NCI-H82 (cell line): ENCODE measurements at regions not wholly inside any gene's neighbourhood (a gene's known extent, or its start where the extent isn't known, plus 50 kb on each side); places are given as distances from the start of the nearest gene placed in this dataset.
"Not testable (repeated sequence)": the region's sequence is repeated elsewhere in the genome, so short reads cannot be mapped to it uniquely, and the experiment has no call there.

ENCODE experiments used
- DNase-seq: peaks from one replicate; lab custom pipeline; 2025; lab: John Stamatoyannopoulos, UW

DNA sequence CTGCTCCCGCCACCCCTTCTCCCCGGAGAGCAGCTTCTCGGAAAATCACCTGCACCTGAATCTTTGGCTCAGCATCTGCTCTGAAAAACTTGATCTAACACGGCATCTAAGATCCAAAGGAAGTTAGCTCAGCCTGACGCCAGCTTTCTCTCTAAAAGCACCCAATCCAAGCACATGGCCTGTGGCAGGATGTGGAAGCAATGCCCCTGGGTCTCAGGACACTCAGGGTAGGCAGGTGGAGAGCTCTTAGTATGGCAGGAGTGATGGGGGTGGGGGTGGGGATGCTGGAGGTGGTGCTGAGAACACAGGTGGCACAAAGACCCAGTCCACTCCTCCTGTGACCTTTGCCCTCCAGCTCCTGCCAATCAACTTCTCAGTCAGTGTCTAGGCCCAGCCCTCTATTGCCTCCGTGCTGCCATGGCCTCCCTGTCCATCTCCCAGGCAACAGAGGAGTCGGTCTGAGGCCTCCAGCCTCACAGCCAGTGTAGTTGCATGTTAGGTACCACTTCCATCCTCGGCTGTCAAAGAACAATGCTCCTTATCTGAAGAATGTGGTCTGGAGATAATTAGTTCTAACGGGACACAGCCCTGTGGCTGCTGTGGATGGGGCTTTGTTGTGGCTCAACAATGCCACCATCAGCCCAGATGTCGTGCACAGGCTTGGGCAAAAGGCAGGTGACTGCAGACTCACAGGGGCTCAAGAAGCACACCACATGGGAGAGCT is 180.0 kb upstream of the C14orf180 start:
- no peak for DNase-seq

DNA sequence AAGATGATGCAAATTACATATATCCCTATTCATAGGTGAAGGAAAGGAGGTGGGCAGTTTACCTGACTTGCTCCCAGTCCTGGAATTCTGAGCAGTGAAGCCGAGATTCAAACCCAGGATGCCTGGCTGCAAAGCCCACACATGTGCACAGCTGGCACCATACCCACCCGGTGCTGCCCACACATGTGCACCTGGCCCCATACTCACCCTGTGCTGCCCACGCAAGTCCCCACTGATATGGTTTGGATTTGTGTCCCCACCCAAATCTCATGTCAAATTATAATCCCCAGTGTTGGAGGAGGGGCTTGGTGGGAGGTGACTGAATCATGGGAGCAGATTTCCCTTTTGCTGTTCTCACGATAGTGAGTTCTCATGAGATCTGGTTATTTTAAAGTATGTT is 179.2 kb upstream of the C14orf180 start:
- DNase-seq: no peak

DNA sequence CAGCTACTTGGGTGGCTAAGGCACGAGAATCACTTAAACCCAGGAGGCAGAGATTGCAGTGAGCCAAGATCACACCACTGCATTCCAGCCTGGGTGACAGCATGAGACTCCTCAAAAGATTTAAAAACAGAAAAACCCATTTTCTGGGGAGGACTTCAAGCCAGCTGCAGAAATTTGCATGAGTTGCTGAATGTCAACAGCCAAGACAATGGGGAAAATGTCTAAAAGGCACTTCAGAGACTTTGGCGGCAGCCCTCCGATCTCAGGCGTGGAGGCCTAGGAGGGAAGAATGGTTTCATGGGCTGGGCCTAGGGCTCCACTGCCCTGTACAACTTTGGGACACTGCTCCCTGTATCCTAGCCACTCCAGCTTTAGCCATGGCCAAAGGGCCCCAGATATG is 177.8 kb upstream of the C14orf180 start:
- DNase-seq: no peak

DNA sequence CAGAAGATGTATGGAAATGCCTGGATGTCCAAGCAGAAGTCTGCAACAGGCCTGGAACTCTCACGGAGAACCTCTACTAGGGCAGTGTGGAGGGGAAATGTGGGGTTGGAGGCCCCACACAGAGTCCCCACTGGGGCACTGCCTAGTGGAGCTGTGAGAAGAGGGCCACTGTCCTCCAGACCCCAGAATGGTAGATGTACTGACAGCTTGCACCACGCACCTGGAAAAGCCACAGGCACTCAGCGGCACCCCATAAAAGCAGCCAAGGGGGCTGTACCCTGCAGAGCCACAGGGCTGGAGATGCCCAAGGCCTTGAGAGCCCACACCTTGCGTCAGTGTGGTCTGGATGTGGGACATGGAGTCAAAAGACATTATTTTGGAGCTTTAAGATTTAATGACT is 177.3 kb upstream of the C14orf180 start:
- DNase-seq: not testable (repeated sequence)

DNA sequence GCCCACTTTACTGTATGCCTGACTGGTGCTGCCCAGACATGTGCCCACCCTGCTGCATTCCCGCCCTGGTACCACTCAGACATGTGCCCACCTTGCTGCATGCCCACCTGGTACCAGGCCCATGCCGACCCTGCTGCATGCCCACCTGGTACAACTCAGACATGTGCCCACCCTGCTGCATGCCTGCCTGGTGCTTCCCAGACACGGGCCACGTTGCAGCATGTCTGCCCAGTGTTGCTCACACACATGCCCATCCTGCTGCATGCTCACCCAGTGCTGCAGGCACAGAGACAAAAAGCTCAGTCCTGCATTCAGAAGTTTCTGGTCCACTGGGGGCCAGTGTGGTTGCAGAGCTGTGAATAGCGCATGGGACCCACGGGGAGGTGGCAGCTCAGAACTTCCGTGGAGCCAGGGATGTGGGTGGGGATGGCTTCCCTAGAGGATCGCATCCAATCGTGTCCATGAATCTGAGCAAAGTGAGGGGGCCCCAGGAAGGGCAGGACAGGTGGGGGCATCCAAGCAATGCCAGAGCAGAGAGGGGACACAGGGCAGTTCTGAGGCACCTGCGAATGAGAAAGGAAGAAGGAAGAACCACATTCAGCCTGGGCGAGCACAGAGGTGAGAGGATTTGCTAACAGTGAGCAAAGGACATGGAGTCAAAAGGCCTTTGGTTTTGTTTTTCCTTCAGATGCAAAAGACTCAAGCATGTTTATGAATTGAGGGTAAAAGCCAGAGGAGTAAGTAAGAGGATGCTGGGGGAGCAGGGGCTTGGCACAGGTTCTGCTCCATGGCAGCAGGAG is 175.9 kb upstream of the C14orf180 start:
- no peak for DNase-seq

DNA sequence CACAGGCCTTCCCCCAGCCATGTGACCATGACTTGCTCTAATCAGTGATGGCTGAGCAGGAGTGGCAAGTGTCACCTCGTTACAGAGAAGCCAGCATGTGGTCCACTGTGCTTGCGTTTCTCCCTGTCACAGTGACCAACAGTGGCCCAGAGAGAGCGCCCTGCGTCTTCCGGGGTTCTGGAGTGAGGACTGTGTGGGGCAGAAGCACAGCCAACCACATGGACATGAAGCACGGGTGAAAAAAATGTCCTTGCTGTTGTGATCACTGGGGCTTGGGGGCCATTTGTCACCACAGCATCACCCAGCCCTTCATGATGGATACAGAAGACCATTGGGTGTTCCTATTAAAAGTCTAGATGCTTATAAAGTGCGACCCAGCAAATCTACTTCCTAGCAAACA is 174.6 kb upstream of the C14orf180 start:
- no peak for DNase-seq

DNA sequence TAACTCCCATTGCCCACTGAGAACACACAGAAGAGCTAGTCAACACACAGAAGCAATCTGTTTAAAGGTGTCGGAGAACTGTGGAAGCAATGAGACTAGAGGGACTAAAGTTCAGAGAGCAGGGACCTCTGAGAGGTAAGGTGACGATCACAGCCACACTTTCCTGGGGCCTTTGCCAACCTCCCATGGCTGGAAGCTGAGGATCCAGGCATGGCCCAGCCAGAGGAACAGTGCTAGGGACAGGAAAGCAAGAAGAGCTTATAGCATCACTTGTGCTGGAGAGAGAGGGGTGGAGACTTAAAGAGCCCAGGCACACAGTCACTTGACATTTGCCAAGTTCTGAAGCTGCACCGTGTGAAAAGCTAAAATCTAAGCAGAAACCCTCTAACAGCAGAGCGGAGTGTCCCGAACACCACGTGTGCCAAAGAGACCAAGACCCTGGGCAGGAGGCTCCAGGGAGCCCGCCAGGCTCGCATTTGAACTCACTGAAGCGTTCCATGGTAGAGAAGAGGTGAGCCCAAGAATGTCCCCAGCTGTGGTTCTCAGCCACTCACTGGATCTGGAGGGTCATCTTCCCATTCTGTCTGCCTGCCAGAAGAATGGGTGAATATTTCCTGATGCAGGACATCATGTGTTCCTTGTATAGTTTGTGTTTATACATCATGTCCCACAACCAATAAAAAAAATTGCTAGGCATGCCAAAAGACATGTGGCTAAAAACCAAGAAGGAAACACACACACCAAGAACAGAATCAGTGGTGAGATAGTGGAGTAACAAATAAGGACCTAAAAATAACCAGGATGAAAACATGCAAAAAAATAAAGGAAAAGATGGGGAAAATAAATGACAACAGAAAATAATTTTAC is 174.0 kb upstream of the C14orf180 start:
- no peak for DNase-seq

DNA sequence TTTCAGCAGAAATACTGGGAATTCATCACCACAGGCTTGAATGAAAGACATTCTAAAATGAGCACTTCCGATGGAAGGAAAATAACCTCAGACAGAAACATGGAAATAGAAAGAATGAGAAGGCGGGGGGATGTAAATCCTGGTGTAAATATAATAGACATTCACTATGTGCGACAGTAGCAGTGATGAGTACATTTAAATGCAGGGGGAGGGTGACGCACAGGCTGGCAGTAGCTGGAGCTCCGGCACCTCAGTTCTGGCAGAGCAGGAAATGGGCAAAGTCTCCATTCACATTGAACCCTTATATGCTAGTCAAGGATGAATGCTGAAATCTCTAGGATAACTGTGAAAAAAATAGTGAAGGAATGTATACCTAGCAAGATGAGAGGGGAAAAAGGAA is 172.7 kb upstream of the C14orf180 start:
- no peak for DNase-seq

DNA sequence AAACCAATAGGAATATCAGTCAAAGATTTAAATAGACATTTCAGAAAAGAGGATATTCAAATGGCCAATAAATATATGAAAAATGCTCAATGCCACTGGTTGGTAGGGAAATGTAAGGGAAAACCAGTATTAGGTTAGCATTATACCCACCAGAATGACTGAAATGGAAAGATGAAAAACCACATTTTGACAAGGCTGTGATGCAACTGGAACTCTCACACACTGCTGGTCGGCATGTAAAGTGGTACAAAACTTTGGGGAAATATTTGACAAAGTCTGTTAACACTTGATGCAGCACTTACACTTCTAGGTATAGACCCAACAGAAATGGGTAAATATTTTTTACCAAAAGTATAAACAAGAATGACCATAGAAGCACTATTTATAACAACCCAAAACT is 163.2 kb upstream of the C14orf180 start:
- no peak for DNase-seq

DNA sequence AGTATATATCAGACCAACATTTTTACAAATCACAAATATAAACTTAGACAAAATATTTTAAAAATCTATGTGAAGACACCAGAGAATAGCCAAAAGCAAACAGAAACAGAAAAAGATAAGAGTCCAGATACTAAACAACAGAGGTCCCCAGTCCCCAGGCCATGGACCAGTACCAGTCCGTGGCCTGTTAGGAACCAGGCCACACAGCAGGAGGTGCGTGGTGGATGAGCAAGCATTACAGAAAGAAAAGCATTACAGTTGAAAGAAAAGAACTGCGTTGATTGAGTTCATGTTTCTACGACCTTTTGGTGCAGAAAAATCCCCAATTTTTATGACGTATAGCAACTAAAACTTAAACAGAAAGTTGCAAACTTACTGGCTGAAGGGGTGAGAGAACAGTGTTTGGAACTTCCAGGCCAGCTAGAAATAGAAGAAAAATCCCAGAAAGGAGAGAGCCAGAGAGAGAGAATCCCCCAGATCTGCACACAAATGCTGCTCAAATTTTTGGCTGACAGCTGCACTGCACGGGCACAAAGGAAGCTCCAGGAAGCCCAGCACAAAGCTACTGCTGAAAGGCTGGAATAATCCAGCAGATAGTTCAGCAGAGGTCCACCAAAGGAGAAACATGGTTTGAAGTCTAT is 159.6 kb upstream of the C14orf180 start:
- no peak for DNase-seq

DNA sequence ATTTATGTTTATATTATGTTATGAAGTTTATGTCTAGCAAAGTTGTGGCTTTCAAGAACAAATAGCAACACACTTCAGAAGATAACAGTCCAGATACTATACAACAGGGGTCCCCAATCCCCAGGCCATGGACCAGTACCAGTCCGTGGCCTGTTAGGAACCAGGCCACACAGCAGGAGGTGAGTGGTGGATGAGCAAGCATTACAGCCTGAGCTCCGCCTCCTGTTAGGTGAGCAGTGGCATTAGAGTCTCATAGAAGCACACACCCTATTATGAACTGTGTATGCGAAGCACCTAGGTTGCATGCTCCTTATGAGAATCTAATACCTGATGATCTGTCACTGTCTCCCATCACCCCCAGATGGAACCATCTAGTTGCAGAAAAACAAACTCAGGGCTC is 159.0 kb upstream of the C14orf180 start:
- not testable (repeated sequence) for DNase-seq

DNA sequence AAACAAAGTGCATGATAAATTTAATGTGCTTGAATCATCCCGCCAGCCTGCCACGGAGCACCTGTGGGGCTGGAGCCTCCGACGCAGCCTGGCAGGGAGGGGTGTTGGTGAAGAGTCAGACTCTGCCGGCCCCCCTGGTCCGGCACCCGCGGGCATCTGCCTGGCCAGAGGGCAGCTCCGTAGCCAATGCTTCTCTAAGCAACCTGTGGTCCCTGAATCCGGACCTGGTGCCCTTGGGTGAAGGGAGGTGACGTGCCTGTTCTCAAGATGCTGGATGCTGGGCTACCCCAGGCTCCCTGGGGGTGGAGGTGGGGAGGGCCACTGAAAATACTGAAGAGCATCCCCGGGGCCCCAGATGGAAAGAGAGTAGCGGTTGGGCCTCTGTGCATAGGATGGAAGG is 158.6 kb upstream of the C14orf180 start:
- no peak for DNase-seq

DNA sequence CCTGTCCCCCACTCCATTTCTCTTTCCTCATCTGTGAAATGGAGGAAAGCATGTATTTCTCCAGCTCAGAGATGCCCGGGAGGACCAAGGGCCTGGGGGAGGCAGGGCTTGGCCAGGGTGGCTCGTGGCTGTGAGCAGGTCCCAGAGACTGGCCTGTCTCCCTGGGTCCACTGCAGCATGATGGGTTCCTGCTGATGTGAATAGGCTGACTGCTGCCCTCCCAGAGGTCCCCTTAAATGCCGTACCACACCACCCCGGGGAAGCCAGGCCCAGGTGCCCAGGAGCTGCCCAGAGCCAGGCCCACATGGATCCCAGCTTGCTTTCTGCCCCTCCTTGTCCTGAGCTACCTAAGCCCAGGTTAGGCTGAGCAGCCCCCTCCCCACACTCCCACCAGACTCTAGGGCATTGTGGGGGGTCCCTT is 158.2 kb upstream of the C14orf180 start:
- DNase-seq: no peak

DNA sequence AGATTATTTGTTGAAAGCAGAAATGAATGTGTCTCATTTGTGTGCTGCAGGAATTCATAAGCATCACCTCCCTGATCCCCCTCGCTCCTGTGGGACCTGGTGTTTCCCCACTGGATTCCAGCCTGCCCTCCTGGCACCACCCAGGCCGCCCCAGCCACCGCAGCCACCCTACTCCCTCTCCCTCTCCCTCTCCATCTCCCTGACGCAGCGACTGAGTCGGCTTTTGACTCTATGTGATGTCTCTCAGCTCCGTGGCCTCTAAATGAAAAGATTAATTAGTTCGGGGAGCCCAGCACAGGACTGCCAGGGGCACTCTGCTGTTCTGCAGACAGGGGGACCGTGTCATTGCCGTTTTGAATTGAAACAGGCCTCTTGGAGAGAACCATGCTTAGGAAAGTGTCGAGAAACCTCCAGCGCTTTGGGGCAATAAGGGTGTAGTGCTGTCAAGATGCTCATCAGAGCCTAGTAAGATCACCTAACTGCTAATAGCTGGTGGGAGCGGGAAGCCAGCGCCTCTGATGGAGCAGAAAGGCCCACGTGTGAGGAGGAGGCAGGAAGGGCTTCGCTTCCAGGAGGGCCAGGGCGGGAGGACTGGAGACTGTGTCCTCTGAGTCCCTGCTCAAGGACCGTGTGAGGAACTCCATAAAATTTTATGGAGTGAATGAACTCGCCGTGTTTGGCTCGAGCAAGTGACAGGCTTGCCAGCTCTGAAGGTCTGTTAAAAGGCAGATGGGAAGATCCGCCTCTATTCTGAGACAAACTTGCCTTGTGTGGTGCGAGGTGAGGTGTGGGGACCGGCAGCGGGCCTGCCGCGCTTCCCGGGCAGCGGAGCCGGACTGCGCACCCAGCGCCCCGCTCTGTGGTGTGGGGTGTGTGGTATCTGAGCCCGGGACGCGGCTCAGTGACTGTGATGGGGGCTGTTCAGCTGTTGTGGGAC is 157.4 kb upstream of the C14orf180 start:
- no peak for DNase-seq

DNA sequence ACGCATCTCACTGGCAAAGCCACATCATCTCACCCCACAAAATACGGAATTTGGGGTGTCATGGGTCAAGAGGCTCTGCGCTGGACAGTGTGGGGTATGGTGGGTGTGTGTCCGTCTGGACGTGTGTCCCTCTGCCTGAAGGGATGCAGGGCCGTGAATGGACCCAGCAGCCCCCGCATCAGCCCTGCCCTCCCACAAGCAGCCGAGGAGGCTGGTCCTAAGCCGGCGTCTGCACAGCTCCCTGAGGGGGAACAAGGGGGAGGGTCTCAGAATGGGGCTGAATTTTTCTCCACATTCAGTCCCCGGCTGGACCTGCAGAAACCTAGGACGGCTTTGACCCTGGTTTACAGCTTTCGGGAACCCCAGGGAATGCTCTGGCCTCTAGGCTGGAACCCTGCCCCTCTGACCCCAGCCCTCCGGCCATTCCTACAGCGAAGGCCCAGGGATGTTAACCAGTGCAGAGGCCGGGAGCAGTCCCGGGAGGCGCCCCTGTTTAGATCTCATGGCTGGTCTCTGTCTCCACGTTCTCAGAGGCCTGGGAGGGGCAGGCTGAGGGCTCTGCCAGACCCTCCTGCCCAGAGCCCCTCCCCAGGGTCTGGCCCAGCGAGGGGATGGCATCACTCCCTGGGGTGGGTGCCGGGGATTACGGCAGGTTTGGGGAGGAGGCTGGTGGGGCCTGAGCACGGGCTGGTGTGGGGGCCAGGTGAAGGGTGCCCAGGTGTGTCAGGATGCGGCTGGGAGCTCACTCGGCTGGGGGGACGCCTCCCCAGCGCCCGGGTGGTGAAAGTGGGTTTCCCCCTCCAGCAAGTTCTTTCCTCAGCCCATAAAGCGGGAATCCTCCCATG is 156.5 kb upstream of the C14orf180 start:
- DNase-seq: no peak

DNA sequence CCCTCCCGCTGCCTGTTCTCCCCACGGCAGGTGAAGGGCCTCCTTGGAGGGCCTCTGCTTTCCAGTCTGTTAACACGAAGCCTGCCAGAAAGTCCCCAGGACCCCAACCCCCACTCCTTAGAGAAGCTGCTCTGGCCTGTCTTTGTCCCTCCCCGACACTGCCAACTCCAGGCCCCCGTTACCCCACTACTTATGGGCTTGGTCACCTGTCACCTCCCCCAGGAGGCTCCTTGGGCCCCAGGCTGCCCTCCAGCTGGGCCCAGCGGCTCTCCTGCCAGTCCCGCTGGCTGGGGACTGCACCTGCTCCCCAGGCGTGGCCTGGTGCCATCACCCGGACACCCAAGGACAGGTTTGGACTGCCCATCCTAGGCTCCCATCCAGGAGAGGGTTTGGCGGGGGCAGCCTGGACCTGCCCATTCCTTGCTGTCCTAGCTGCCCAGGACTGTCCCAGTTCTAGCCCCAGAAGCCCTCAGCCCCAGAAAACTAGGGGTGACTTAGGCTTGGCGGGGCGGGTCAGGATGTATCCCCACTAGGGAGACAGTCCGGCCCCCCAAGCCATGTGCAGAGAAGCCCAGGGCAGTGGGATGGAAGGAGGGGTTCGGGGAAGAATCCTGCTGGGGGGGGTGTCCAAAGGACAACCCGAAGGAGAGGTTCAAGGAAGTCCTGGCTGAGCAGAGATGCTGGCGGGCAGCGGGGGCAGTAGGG is 155.7 kb upstream of the C14orf180 start:
- no peak for DNase-seq

DNA sequence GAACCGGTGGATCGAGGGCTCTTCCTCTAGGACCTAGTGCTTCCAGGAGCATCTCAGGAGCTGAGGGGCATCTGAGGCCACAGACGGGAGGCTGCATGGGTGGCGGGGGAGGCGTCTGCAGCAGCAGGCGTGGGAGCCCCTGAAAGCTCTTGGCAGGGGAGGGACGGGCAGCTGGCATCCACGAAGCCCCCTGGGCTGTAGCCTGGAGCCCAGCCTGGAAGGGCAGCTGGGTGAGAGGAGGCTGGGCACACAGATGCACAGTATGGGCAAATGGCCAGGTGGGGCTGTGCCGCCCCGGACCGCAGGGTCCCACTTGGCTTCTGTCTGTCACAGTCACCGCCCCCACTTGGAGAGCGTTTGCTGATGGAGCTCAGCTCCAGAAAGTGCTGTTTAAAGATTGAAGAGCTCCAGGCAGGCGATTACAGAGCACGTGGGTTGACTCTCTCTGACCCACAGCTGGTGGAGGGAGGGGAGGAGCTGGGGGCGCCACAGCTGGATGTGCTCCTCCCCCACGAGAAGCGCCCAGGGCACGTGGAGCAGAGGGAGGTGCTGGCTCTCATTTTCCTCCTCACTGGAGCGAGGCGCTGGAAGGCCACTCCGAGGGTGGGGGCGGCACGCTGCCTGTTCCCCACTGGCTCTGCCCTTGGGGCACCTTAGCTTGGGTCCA is 155.0 kb upstream of the C14orf180 start:
- DNase-seq: peak; percentile 59

DNA sequence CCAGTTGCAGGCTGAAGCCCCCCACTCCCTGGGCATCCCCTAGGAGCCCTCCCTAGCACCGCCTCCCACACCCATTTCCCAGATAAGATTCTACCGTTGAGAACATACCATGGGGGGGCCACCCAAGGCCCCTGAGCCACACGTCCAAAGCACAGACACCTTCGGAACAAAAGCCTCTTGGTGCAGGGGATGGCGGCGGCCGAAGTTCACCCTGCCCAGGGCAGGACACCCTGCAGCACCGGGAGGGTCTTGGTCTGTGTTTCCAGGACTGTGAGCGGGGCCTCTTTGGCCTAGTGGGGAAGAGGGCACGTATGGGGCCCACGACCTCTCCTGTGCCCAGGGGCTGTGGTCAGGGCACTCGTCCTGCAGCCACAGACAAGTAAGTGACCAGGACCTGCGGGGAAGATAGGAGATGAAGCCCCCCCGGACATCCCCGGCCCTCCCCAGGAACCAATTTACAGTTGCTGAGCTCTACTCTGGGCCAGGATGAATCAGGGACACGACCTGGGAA is 154.3 kb upstream of the C14orf180 start:
- no peak for DNase-seq
